OCI-LY1 (cell line): ENCODE measurements at regions not wholly inside any gene's neighbourhood (a gene's known extent, or its start where the extent isn't known, plus 50 kb on each side); places are given as distances from the start of the nearest gene placed in this dataset.

ENCODE experiments used
- CTCF ChIP-seq: fragments of 200-600 bp; sonication (generic), shearing (Covaris generic); IDR thresholded peaks from 2 replicates; pipeline ENCODE4 v1.5.1; 2017; ENCODE audit warnings: mild to moderate bottlenecking, antibody characterized with exemption, low read length, moderate library complexity, mixed read lengths
- EZH2 ChIP-seq: fragments of 200-600 bp; sonication (generic), shearing (Covaris generic); IDR thresholded peaks from 2 replicates; pipeline ENCODE4 v1.8.0; 2017; ENCODE audit warnings: borderline replicate concordance, mixed run types, mild to moderate bottlenecking, antibody characterized with exemption, low read length, moderate library complexity, mixed read lengths

- TF ChIP-seq CTCF = no peak
- TF ChIP-seq EZH2 = no peak
Measured at GRCh38 chr2:16828044-16828827, 162.6 kb upstream of the CYRIA start.
